ENCODE measurements at regions not wholly inside any gene's neighbourhood (a gene's known extent, or its start where the extent isn't known, plus 50 kb on each side); places are given as distances from the start of the nearest gene placed in this dataset.
A peak's percentile ranks its signal among the peaks of the same experiment; 100 is the strongest.

DNA sequence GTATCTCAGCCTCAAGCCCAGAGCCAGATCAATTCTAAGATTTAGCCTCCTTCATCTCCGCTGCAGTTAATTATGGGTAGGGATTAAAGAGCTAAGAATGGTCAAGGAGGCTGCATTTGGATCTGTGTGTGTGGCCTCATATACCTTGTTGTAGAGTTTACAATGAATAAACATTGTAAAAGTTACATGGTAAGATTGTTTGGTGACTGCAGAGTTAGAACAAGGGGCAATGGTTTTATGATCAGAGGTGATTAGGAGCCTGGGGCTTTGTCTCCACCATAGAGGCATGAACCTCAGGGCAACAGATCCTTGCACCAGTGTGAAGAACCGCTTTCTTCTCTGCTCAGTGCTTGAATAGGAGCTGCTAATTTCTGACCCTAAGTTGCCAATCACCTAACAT, 77.0 kb upstream of the MARK1 start:
- H2AFZ ChIP-seq (ENCODE audit: control insufficient read depth, low read depth, low read length) = no peak overlapping the region
- 29% methylated on average over 2 of the region's 2 CpGs for WGBS (ENCODE audit: insufficient coverage, insufficient replicate concordance, low lambda C conversion rate, missing lambda C conversion rate)
- intact Hi-C loops (cut with micrococcal nuclease; ENCODE audit: unreplicated experiment) (no loop called here), in situ Hi-C loops (cut with MboI) (no loop called here)
- H3K4me1 ChIP-seq (ENCODE audit: control insufficient read depth, insufficient read depth, low read length) = no peaks in the 10 kb centered on the region
- ATAC-seq (no peak), DNase-seq (ENCODE audit: low read depth, low spot score) (no peak), FAIRE-seq (no peak)
- H3K9me3 ChIP-seq (replicated peaks; ENCODE audit: control insufficient read depth, insufficient read depth, low read length) = no peaks in the 10 kb centered on the region
- no peak overlapping the region for H3K9ac ChIP-seq (ENCODE audit: control insufficient read depth, insufficient read depth, low read length)
- no peaks in the 10 kb centered on the region for H3K36me3 ChIP-seq (ENCODE audit: control insufficient read depth in 2 of 2, insufficient read depth in 2 of 2, low read length in 1 of 2)
- SMC1A ChIA-PET (ENCODE audit: uncharacterized antibody, unreplicated experiment) = interaction anchor here (1.4 to 1.5 kb wide), 2 partner anchors 170 to 283 kb away, joined by 3 read pairs; no protein-coding TSS in a partner anchor
- H3K79me2 ChIP-seq (ENCODE audit: control insufficient read depth, insufficient read depth, low read length) = no peaks in the 10 kb centered on the region
- TF ChIP-seq CTCF (IDR thresholded peaks at IDR 0.05 in 2 of 3, conservative IDR thresholded peaks at IDR 0.05 in 1 of 3; ENCODE audit: control insufficient read depth in 2 of 3, extremely low read depth in 1 of 3, insufficient read depth in 1 of 3, low read depth in 3 of 3, low read length in 3 of 3) = no peak
- TF ChIP-seq DPF2 (IDR thresholded peaks at IDR 0.05) = no peak
- no peak overlapping the region for H3K27ac ChIP-seq (ENCODE audit: control insufficient read depth, insufficient read depth)
- POLR2A ChIA-PET = no interaction called here
- H3K4me3 ChIP-seq = no peak overlapping the region
- CTCF ChIA-PET = no interaction called here
- H3K27me3 ChIP-seq (replicated peaks in 1 of 2; ENCODE audit: control insufficient read depth in 2 of 2, insufficient read depth in 2 of 2, low read length in 1 of 2) = no peaks in the 10 kb centered on the region
- H4K20me1 ChIP-seq (ENCODE audit: control insufficient read depth, insufficient read depth) = no peaks in the 10 kb centered on the region
- BruUV-seq (replicated peaks) = no TSS peak
- H3K4me2 ChIP-seq (ENCODE audit: control insufficient read depth, insufficient read depth) = no peak overlapping the region
- RAD21 ChIA-PET (ENCODE audit: unreplicated experiment) = no interaction called here

- no peaks in the 10 kb centered on the region for H4K20me1 ChIP-seq (ENCODE audit: control insufficient read depth, insufficient read depth)
- 40% methylated on average over 4 of the region's 4 CpGs for WGBS (ENCODE audit: insufficient coverage, insufficient replicate concordance, low lambda C conversion rate, missing lambda C conversion rate)
- no peak overlapping the region for H3K4me2 ChIP-seq (ENCODE audit: control insufficient read depth, insufficient read depth)
- H3K9me3 ChIP-seq (replicated peaks; ENCODE audit: control insufficient read depth, insufficient read depth, low read length) = no peaks in the 10 kb centered on the region
- DNase-seq (ENCODE audit: low read depth, low spot score) (peak; percentile 26), ATAC-seq (peak; percentile 89), FAIRE-seq (no peak)
- BruUV-seq (replicated peaks) = no TSS peak
- no peak overlapping the region for H2AFZ ChIP-seq (ENCODE audit: control insufficient read depth, low read depth, low read length)
- no peak overlapping the region for H3K9ac ChIP-seq (ENCODE audit: control insufficient read depth, insufficient read depth, low read length)
- RAD21 ChIA-PET (ENCODE audit: unreplicated experiment) = no interaction called here
- CTCF ChIA-PET = interaction anchor here (1.1 kb wide), 1 partner anchor 229 kb away, joined by 3 read pairs; no protein-coding TSS in a partner anchor
- in situ Hi-C loops (cut with MboI) = no loop called here
- H3K36me3 ChIP-seq (ENCODE audit: control insufficient read depth in 2 of 2, insufficient read depth in 2 of 2, low read length in 1 of 2) = no peaks in the 10 kb centered on the region
- H3K4me3 ChIP-seq = no peak overlapping the region
- intact Hi-C loops (cut with micrococcal nuclease; ENCODE audit: unreplicated experiment) = no loop called here
- no peak overlapping the region for H3K27ac ChIP-seq (ENCODE audit: control insufficient read depth, insufficient read depth)
- H3K79me2 ChIP-seq (ENCODE audit: control insufficient read depth, insufficient read depth, low read length) = no peaks in the 10 kb centered on the region
- H3K4me1 ChIP-seq (ENCODE audit: control insufficient read depth, insufficient read depth, low read length) = no peaks in the 10 kb centered on the region
- SMC1A ChIA-PET (ENCODE audit: uncharacterized antibody, unreplicated experiment) = interaction anchor here (0.6 kb wide), 1 partner anchor 47 kb away, joined by 3 read pairs; no protein-coding TSS in a partner anchor
- POLR2A ChIA-PET = no interaction called here
- H3K27me3 ChIP-seq (replicated peaks in 1 of 2; ENCODE audit: control insufficient read depth in 2 of 2, insufficient read depth in 2 of 2, low read length in 1 of 2) = no peaks in the 10 kb centered on the region
- peak; percentile 94 for TF ChIP-seq RAD51 (IDR thresholded peaks at IDR 0.05)
- peak; percentile 29 to 31; a peak in 2 of 4 replicates for TF ChIP-seq BHLHE40 (IDR thresholded peaks at IDR 0.05; ENCODE audit: borderline replicate concordance in 1 of 2, low read depth in 2 of 2, low read length in 1 of 2)
- TF ChIP-seq, protein P1, sequence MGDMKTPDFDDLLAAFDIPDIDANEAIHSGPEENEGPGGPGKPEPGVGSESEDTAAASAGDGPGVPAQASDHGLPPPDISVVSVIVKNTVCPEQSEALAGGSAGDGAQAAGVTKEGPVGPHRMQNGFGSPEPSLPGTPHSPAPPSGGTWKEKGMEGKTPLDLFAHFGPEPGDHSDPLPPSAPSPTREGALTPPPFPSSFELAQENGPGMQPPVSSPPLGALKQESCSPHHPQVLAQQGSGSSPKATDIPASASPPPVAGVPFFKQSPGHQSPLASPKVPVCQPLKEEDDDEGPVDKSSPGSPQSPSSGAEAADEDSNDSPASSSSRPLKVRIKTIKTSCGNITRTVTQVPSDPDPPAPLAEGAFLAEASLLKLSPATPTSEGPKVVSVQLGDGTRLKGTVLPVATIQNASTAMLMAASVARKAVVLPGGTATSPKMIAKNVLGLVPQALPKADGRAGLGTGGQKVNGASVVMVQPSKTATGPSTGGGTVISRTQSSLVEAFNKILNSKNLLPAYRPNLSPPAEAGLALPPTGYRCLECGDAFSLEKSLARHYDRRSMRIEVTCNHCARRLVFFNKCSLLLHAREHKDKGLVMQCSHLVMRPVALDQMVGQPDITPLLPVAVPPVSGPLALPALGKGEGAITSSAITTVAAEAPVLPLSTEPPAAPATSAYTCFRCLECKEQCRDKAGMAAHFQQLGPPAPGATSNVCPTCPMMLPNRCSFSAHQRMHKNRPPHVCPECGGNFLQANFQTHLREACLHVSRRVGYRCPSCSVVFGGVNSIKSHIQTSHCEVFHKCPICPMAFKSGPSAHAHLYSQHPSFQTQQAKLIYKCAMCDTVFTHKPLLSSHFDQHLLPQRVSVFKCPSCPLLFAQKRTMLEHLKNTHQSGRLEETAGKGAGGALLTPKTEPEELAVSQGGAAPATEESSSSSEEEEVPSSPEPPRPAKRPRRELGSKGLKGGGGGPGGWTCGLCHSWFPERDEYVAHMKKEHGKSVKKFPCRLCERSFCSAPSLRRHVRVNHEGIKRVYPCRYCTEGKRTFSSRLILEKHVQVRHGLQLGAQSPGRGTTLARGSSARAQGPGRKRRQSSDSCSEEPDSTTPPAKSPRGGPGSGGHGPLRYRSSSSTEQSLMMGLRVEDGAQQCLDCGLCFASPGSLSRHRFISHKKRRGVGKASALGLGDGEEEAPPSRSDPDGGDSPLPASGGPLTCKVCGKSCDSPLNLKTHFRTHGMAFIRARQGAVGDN (IDR thresholded peaks at IDR 0.05) = peak; percentile 47; the same call in 1 of the 2 replicates
- no peak for TF ChIP-seq KDM1A (IDR thresholded peaks at IDR 0.05; ENCODE audit: borderline replicate concordance)
- TF ChIP-seq USF2 (IDR thresholded peaks at IDR 0.05; ENCODE audit: borderline replicate concordance, low read depth, low read length) = peak; percentile 79
- TF ChIP-seq, protein P2, sequence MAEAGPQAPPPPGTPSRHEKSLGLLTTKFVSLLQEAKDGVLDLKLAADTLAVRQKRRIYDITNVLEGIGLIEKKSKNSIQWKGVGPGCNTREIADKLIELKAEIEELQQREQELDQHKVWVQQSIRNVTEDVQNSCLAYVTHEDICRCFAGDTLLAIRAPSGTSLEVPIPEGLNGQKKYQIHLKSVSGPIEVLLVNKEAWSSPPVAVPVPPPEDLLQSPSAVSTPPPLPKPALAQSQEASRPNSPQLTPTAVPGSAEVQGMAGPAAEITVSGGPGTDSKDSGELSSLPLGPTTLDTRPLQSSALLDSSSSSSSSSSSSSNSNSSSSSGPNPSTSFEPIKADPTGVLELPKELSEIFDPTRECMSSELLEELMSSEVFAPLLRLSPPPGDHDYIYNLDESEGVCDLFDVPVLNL (IDR thresholded peaks at IDR 0.05; ENCODE audit: low read depth, low read length) = no peak
These were observed 79.7 kb upstream of the MARK1 start for GRCh38 chr1:220448217-220448616.
